Hematopoietic multipotent progenitor cell (in vitro differentiated cells): ENCODE measurements at regions not wholly inside any gene's neighbourhood (a gene's known extent, or its start where the extent isn't known, plus 50 kb on each side); places are given as distances from the start of the nearest gene placed in this dataset.

Experiments
- DNase-seq, 3 donors: peaks; one replicate each; pipeline ENCODE4 v3.0.0-alpha.2; 2011 to 2015; ENCODE audit warnings: low read depth in 2 of 3, low spot score in 2 of 3

GRCh38 chr6:79864421-79864820 is 82.9 kb downstream of the ELOVL4 start:
- no peak for DNase-seq

DNA sequence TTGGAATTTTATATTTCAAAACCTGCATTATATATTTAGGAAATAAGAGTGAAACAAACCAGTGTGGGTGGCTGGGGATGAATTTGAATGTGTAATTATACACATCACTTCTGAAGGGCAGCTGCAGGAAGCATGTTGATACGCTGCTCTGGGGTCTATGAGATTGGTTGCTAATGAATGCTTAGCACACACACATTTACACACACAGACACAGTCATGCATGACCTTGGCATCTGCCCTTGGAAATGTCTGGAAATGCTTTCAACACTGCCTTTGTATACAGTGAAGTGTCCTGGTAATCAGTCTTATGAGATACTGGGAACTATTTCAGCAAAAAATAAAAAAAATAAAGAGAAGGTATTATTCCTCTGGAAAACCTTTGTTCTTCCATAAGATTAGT is 83.4 kb downstream of the ELOVL4 start:
- DNase-seq, result no peak

- no peak for DNase-seq
Observed at GRCh38 chr6:79863566-79863965, 83.8 kb downstream of the ELOVL4 start.

GRCh38 chr6:79862711-79863110 is 84.6 kb downstream of the ELOVL4 start:
- DNase-seq, result no peak

GRCh38 chr6:79862126-79862525 is 85.2 kb downstream of the ELOVL4 start:
- DNase-seq, result no peak

DNA sequence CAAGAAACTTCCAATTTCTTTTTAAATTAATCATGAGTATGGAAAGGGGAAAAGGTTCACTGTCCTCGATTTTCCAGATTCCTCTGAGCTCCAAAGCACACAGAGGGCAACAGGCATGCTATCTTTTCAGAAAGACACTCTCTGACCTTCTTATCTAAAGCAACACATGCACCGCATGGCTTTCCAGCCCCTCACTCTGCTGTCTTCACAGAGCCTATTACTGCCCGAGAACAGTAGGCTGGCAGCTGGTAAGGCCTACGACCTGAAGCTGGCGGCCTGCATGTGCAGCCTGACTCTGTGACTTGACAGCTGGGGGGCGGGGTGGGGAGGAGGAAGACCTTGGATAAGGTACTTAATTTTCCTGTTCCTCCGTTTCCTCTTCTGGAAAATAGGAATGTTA is 86.3 kb downstream of the ELOVL4 start:
- DNase-seq, result no peak

DNA sequence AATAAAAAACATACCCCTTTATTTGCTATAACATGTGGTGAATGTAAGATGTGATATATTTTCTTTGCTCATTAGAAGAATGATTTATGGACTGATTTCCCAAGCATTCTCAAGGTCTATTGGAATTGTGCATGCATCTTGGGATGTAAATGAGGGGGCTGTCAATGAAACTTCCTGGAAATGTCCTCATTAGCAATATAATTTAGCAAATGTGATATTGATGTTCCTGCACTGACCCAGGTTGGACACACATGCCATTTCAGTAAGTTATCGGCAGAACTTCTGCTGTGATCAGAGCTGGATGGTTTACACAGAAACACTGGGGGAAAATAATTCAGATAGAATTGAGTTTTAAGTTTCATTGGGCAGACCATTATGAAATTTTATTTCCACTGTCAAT is 99.9 kb downstream of the ELOVL4 start:
- DNase-seq, result no peak

DNA sequence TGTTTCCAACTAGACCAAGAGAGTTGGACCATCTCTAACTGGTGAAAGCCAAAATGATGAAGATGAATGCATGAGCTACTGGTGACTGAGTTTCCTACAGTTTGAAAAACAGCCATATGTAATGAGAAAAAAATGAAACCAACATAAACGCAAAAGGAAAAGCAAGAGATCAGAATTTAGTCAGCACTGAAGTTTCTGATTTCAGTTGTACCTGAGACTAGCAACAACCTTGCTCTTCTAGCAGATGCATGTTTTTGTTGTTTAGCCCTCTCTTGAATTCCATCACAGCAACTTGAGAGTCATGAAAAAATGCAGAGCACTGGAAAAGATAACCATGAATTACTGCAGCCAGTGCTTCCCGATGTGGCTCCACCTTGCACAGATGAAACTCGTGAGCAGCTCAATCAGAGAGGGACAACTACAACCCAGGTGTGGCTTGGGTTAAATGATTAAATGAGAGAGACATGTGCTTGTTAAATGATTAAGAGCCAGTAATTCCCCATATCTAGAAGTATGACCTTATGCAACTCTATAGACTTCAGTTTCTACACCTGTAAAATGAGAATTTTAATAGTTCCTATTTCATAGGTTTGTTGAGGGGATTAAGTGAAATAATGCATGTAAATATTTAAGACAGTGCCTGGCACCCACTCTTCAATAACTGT is 104.8 kb downstream of the ELOVL4 start:
- no peak for DNase-seq

GRCh38 chr6:79841577-79842375 is 105.6 kb downstream of the ELOVL4 start:
- no peak for DNase-seq

DNA sequence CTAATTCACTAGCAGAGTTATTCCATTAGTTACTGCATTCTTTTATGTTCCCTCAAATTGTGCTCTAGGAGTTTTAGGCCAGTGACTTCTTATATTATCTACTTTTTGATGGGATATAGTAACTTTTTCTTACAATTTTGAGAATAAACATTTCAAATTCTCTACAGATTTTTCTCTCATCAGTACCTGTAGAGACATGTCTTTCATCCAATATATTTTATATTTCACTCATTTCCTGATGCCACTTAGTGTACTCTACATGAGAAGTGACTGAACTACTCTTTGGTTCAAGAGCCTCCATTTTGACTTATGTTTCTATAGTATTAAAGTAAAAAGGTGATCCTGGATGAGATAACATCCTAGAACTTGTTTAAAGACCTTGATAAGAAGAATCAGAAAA is 108.5 kb downstream of the ELOVL4 start:
- no peak for DNase-seq

DNA sequence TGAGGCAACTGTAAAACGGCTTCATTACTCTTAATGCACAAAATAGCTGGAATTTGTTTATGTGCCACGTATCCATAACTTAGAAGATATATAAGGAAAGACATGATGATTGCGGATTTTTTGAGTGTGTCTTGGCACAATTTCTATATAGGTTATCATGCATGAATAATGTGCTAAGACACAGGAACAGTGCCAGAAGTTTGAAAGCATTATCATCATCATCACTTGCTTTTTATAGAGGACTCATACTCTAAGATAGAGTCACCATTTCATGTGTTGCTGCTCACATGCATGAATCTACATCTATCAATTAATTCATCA is 113.4 kb downstream of the ELOVL4 start:
- no peak for DNase-seq

- DNase-seq, result no peak
Observed at GRCh38 chr6:79833264-79833963, 113.9 kb downstream of the ELOVL4 start.

DNA sequence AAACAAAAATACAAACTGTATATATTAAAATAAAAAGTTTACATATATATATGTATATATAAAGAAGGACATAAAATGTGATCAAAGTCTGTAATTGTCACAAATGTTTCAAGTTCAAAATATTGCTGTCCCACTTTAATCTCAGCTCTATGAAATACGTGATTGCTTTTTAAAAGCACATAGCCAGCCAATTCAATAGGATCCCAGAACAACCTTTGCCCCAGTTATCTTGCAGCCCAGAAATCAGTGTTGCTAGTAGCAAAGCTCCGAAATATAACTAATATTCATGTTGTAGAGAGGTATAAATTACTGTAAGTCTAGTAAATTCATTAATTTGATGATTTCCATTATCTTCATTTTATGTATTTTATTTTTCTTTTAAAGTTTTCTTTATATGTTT is 114.6 kb downstream of the ELOVL4 start:
- no peak for DNase-seq

GRCh38 chr6:79824202-79824601 is 123.2 kb downstream of the ELOVL4 start:
- no peak for DNase-seq

- no peak for DNase-seq
Observed at GRCh38 chr6:79821859-79822258, 125.5 kb downstream of the ELOVL4 start.

GRCh38 chr6:79818471-79818870 is 128.9 kb downstream of the ELOVL4 start:
- no peak for DNase-seq

DNA sequence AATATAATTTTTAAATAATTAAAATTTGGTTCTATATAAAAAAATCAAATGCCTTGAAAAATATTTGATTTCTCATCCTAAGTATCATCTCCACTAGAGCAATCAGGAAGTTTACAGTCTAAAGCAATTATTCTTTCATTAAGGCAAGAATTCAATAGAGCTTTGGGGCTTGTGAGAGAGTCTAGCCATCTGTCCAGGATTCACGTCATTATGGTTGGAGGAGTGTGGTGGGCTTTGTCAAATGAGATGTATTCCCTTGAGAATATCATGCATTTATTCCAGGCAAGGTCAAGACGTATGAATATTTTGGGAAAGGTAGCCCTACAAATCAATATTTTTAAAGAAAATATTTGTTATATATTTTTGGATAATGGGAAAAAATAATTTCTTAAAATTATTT is 132.4 kb downstream of the ELOVL4 start:
- DNase-seq, result no peak

- peak; percentile 10 to 66 (median 42) for DNase-seq
Observed at GRCh38 chr6:79813854-79814709, 133.3 kb downstream of the ELOVL4 start.

GRCh38 chr6:79813143-79813850 is 134.1 kb downstream of the ELOVL4 start:
- peak in 1 of 3 donors; percentile 0 for DNase-seq

GRCh38 chr6:79812195-79812594 is 135.2 kb downstream of the ELOVL4 start:
- DNase-seq, result no peak
